ENCODE measurements at regions not wholly inside any gene's neighbourhood (a gene's known extent, or its start where the extent isn't known, plus 50 kb on each side); places are given as distances from the start of the nearest gene placed in this dataset.

- no peak for TF ChIP-seq CTCF (IDR thresholded peaks at IDR 0.05)
- no peak for TF ChIP-seq POLR2A (IDR thresholded peaks at IDR 0.05)
Measured at GRCh38 chr18:43797347-43797746, 520.1 kb upstream of the SYT4 start.

All from Peyer's patch (tissue), 4 donors.